IPS DF 19.7 (cell line): ENCODE measurements at regions not wholly inside any gene's neighbourhood (a gene's known extent, or its start where the extent isn't known, plus 50 kb on each side); places are given as distances from the start of the nearest gene placed in this dataset.
"Not testable (repeated sequence)": the region's sequence is repeated elsewhere in the genome, so short reads cannot be mapped to it uniquely, and the experiment has no call there.

ENCODE experiments used
- DNase-seq: peaks from one replicate; pipeline ENCODE4 v3.0.0-alpha.2; 2013; ENCODE audit warnings: low read depth, low spot score

DNA sequence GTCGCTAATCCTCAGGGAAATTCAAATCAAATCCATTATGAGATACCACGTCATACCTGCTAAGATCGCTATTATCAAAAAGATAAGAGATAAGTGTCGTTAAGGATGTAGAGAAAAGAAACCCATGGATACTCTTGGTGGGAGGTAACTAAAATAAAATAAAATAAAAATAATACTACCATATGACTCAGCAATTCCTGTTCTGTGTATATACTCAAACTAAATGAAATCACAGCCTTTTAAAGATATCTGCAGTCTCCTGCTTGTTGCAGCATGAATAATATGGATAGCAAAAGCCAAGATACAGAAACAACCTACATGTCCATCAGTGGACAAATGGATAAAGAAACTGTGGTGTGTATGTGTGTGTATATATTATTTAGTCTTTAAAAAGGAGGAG lies 105.8 kb upstream of the IL15 start:
- no peak for DNase-seq

- no peak for DNase-seq
These were observed 101.4 kb upstream of the IL15 start for GRCh38 chr4:141534985-141535384.

DNA sequence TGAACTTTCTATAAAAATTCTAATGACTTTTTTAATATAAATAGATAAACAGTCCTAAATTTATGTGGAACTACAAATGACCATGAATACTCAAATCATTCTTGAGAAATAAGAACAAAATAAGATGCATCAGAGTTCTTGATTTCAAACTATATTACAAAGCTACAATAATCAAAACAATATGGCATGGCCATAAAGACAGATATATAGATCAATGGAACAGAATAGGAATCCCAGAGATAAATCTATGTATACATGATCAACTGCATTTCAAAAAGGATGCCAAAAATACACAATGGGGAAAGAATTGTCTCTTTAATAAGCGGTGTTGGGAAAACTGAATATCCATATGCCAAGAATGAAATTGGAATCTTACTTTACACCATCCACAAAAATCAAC lies 98.4 kb upstream of the IL15 start:
- no peak for DNase-seq

DNA sequence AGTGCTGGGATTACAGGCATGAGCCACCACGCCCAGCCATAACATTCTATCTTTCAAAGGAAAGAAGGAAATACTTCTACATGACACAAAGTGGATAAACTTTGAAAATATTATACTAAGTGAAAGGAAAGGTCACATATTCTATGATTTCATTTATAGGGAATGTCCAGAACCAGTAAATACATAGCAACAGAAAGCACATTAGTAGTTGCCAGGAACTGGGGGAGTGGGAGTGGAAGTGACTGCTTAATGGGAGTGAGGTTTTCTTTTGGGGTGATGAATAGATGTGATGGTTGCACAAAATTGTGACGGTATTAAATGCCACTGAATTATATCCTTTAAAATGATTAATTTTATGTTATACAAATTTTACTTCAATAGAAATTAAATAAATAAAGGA lies 95.7 kb upstream of the IL15 start:
- DNase-seq: no peak

- DNase-seq: no peak
These were observed 94.5 kb upstream of the IL15 start for GRCh38 chr4:141541851-141542250.

DNA sequence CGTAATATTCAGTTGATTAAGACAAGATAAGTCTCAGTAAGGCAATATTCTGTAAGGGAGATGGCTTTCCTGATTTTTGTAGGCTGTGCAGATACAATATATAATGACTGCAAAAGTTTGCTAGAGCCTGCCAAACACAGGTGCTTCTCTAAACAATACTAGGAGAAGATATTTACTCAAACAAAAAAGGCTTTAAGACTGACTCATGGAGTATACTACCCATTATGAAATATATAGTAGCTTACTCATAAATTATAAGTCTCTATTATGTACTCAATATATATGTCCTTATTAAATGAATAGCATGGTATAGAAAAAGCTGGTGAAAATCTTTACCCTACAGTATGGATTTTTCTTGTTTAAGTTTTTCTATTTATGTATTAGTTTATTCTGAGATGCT lies 93.2 kb upstream of the IL15 start:
- DNase-seq: no peak

GRCh38 chr4:141543706-141544105 lies 92.7 kb upstream of the IL15 start:
- DNase-seq: no peak

GRCh38 chr4:141548791-141549190 lies 87.6 kb upstream of the IL15 start:
- no peak for DNase-seq

DNA sequence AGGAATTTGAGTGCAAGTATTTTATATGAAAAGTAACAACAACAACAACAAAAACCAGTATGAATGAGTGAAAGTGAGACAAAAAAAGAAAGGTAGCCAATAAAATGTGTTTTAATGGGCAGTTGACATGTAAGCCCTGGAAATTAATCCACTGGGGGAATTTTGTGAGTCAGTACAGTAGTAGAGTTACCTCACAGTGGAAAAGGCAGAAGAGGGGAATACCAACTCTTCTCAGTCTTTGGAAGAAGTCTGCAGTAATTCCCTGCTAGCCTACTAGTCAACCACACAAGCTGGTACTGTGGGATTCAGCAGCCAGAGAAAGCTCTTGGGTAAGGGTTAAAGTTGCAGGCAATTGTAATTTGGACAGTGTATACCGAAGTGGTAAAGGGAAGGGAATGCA lies 76.3 kb upstream of the IL15 start:
- DNase-seq: no peak

DNA sequence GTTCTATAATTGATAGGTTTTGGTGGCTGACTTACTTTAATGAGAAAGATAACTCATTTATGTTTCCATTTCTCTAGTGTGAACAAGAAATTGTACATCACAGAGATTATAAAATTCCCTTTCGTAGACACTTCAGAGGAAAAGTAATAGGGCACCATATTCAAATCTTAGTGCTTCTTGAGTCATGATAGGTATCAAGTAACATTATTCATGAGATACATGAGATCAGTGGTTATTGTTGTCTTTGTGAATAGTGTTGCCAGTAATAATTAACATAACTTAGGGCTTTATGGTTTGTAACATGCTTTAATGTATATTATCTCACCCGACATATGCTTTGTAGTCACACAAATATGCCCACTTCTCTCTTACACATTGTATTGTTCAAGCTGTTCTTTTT lies 73.7 kb upstream of the IL15 start:
- DNase-seq: no peak

- DNase-seq: no peak
These were observed 72.7 kb upstream of the IL15 start for GRCh38 chr4:141563723-141564122.

DNA sequence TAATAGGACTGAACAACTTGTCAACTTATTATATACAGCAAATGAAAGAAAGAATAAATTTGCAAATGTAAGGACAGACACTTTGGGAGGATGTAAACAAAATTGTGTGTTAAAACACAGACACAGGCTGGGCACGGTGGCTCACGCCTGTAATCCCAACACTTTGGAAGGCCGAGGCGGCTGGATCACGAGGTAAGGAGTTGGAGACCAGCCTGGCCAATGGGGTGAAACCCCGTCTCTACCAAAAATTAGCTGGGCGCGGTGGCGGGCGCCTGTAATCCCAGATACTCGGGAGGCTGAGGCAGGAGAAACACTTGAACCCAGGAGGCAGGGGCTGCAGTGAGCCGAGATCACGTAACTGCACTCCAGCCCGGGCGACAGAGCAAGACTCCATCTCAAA lies 71.4 kb upstream of the IL15 start:
- DNase-seq: not testable (repeated sequence)

- no peak for DNase-seq
These were observed 70.8 kb upstream of the IL15 start for GRCh38 chr4:141565379-141566089.

DNA sequence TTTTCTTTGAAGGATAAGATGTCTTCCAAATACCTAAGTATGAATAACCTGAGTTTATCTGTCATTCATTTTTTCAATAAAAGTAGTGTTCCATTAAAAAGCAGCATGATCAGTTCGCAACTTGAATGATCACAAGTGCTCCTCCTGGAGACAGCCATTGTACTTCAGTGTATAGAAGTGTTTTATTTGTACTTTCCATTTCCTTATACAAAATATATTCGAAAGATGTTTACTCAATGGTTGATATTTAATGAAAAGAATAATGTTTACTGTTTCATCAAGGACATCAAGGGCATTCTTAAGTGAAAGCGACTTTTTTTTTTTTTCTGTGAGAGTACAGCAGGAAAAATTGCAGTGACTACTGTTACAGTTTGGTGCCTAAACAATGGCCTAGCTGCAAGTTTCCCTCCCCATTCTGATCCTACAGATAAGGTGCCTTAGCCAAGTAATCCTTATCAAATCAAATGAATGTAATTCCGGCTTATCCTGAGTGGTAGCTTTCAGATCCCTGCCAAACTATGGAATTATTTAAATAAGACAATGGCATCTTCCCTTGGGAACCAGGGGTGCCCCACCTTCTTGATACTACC lies 69.0 kb upstream of the IL15 start:
- no peak for DNase-seq

DNA sequence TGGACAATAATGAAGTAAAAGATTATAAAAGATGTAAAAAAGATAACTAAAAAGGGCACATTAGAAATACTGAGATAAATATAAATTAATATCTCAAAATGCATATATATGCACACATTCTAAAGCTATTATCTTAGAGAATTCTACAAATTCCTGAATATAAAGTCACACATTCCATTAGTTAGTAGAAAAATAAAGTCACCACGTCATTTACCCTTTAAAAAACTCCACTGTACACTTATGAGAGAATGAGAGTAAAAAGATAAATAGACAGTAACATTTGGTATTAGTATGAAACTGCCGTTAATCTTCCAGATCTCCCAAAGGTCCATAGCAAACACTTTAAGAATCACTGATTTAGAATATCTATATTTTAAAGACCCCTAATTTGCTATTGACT lies 67.2 kb upstream of the IL15 start:
- DNase-seq: no peak

GRCh38 chr4:141570290-141570689 lies 66.1 kb upstream of the IL15 start:
- DNase-seq: no peak

- no peak for DNase-seq
These were observed 65.0 kb upstream of the IL15 start for GRCh38 chr4:141571362-141571761.

- no peak for DNase-seq
These were observed 64.6 kb upstream of the IL15 start for GRCh38 chr4:141571793-141572192.

DNA sequence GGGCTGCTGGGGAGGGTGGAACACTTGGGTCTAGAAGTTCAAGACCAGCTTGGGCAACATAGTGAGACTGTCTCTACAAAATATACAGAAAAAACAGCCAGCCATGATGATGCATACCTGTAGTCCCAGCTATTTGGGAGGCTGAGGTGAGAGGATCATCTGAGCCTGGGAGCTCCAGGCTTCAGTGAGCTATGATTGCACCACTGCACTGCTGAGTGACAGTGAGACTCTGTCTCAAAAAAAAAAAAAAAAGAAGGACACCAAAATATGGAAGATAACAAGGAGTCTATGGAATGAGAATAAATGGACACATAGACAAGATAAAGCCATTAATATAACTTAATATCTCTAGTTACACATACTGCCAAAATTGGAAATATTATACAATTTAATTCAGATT lies 62.7 kb upstream of the IL15 start:
- DNase-seq: no peak

GRCh38 chr4:141575884-141576283 lies 60.5 kb upstream of the IL15 start:
- no peak for DNase-seq

GRCh38 chr4:141576585-141577110 lies 59.7 kb upstream of the IL15 start:
- no peak for DNase-seq

DNA sequence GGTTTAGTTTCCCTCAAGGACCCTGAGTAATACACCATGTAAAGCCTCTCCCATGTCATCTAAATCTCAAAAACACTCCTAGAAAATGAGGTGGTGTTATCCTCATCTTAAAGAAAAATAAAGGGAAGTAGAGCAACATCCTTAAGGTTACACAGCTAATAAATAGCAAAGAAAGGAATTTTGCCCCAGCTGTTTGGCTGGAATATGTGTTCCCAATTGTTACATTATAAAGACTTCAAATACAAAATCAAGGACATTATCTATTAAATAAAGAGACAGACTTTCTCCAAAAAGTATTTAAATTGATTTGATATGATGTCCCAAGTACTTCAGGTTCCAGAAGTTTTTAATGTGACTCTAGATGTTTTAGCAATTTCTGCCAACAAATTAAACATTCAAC lies 57.9 kb upstream of the IL15 start:
- DNase-seq: no peak

GRCh38 chr4:141580523-141580922 lies 55.9 kb upstream of the IL15 start:
- DNase-seq: no peak
